ENCODE measurements at regions not wholly inside any gene's neighbourhood (a gene's known extent, or its start where the extent isn't known, plus 50 kb on each side); places are given as distances from the start of the nearest gene placed in this dataset.

GRCh38 chr11:91258876-91259275, 965.7 kb upstream of the FAT3 start:
- no peak for DNase-seq
- in situ Hi-C loops (cut with MboI; ENCODE audit: low pct_unique_long_range_greater_than_20kb, low sequenced_read_pairs), result no loop called here

GRCh38 chr11:91257667-91258066, 967.0 kb upstream of the FAT3 start:
- in situ Hi-C loops (cut with MboI; ENCODE audit: low pct_unique_long_range_greater_than_20kb, low sequenced_read_pairs), result no loop called here
- no peak for DNase-seq

- in situ Hi-C loops (cut with MboI; ENCODE audit: low pct_unique_long_range_greater_than_20kb, low sequenced_read_pairs), result no loop called here
These were observed 976.3 kb upstream of the FAT3 start for GRCh38 chr11:91248199-91248807.

GRCh38 chr11:91247009-91247735, 977.4 kb upstream of the FAT3 start:
- in situ Hi-C loops (cut with MboI; ENCODE audit: low pct_unique_long_range_greater_than_20kb, low sequenced_read_pairs), result no loop called here
- DNase-seq, result no peak

More at GRCh38 chr11:91248199-91248807, 976.3 kb upstream of the FAT3 start:
- DNase-seq, result peak; percentile 46

GRCh38 chr11:91244912-91245311, 979.7 kb upstream of the FAT3 start:
- in situ Hi-C loops (cut with MboI; ENCODE audit: low pct_unique_long_range_greater_than_20kb, low sequenced_read_pairs), result no loop called here
- DNase-seq, result no peak

DNA sequence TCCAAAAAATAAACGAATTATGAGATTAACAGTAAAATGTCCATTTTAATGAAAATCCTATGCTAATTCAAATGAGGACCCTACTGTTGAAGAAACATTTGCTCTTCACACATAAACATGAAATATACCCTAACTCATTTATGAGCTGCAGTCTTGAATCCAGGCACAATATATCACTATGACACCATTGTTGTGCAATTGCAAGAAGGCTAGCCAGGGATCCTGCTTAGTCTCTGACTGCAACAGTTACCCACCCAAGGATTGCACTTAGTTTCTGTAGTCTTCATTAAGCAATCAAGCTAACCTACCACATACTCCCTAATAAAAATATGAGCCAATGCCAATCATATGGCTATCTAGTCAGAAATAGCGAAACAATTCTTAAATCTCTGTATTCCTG, 981.0 kb upstream of the FAT3 start:
- no peak for DNase-seq
- in situ Hi-C loops (cut with MboI; ENCODE audit: low pct_unique_long_range_greater_than_20kb, low sequenced_read_pairs), result no loop called here

GRCh38 chr11:91243051-91243450, 981.6 kb upstream of the FAT3 start:
- in situ Hi-C loops (cut with MboI; ENCODE audit: low pct_unique_long_range_greater_than_20kb, low sequenced_read_pairs), result no loop called here
- DNase-seq, result no peak

- no peak for DNase-seq
These were observed 983.4 kb upstream of the FAT3 start for GRCh38 chr11:91241226-91241625.

GRCh38 chr11:91239359-91239758, 985.3 kb upstream of the FAT3 start:
- in situ Hi-C loops (cut with MboI; ENCODE audit: low pct_unique_long_range_greater_than_20kb, low sequenced_read_pairs), result no loop called here
- DNase-seq, result no peak

More at GRCh38 chr11:91241226-91241625, 983.4 kb upstream of the FAT3 start:
- in situ Hi-C loops (cut with MboI; ENCODE audit: low pct_unique_long_range_greater_than_20kb, low sequenced_read_pairs), result no loop called here

GRCh38 chr11:91231226-91231625, 993.4 kb upstream of the FAT3 start:
- DNase-seq, result no peak
- in situ Hi-C loops (cut with MboI; ENCODE audit: low pct_unique_long_range_greater_than_20kb, low sequenced_read_pairs), result no loop called here

GRCh38 chr11:91230647-91231046, 994.0 kb upstream of the FAT3 start:
- no peak for DNase-seq
- in situ Hi-C loops (cut with MboI; ENCODE audit: low pct_unique_long_range_greater_than_20kb, low sequenced_read_pairs), result no loop called here

DNA sequence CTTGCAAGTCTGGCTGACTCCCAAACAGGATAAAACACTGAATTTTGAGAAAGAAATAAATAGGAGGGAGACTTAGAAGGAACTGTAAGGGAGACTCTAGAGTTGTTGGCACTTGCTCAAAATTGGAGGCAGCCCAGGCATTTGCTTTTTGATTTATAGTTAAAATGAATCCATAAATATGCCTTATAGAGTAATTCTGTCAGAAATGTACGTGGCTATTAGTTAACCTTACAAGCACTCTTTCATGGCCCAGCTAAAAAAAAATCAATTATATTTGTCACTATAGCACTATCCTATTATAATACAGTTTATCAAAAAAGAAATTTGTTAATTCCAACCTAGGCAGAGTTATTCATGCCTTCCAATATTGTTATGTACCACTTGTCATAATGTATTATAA, 1000.0 kb upstream of the CHORDC1 start:
- no peak for DNase-seq
- in situ Hi-C loops (cut with MboI; ENCODE audit: low pct_unique_long_range_greater_than_20kb, low sequenced_read_pairs), result no loop called here

GRCh38 chr11:91220476-91221202, 997.8 kb upstream of the CHORDC1 start:
- DNase-seq, result no peak
- in situ Hi-C loops (cut with MboI; ENCODE audit: low pct_unique_long_range_greater_than_20kb, low sequenced_read_pairs), result no loop called here

DNA sequence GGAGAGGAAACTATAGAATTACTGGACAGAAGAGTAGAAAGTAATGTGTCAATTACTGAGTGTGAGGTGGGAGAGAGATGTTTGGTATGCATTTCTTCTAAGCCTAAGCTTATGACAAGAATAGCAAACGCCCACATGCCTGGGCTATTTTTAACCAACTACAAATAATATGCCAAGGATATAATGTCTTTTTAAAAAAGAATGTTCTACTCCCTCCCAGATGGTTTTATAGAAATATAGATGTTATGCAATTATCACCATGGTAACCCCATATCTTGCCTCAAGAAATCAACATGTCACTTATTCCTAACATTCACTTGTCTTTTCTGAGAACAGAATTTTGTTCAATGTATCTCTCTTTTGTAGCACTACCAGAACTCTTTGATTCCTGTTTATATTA, 996.7 kb upstream of the CHORDC1 start:
- DNase-seq, result no peak

GRCh38 chr11:91209751-91210150, 986.9 kb upstream of the CHORDC1 start:
- no peak for DNase-seq
- in situ Hi-C loops (cut with MboI; ENCODE audit: low pct_unique_long_range_greater_than_20kb, low sequenced_read_pairs), result no loop called here

More for the DNA sequence above, 996.7 kb upstream of the CHORDC1 start:
- in situ Hi-C loops (cut with MboI; ENCODE audit: low pct_unique_long_range_greater_than_20kb, low sequenced_read_pairs), result no loop called here

DNA sequence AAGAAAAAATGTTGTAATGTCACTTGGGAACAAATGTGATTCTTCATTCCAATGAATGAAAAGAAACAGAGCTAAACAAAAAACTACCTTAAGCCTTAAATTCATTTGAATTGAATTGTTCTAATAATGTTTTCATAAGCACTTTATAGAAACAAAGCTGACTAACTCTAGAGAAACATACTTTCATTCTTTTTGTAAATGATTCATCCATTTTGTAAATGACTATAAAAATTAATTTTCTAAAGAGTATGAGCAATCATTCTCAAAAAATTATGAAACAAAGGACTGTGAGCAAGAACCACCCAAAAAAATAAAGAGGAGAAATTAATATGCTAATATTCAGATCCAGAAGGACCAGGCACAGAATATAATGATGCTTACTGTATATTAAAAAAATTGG, 986.5 kb upstream of the CHORDC1 start:
- DNase-seq, result no peak
- in situ Hi-C loops (cut with MboI; ENCODE audit: low pct_unique_long_range_greater_than_20kb, low sequenced_read_pairs), result no loop called here

DNA sequence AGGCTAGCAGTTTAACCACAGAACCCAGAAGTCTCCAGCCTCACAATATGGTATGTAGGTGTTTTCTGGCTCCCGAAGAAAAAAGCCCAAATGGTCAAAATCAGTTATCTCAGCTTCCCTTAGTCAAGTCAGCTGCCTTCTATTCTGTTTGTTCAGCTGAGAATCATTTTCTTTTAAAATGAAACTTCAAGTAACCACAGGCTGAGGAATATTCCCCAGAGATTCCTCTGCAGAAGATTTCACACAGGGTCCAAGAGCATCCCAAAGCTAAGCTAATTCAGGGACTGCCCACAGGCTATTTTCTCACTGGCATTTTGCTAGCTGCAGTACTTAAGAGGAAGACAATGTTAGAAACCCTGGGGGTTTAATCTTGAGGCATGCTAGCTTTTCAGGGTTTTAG, 977.0 kb upstream of the CHORDC1 start:
- in situ Hi-C loops (cut with MboI; ENCODE audit: low pct_unique_long_range_greater_than_20kb, low sequenced_read_pairs), result no loop called here

GRCh38 chr11:91194546-91194945, 971.7 kb upstream of the CHORDC1 start:
- in situ Hi-C loops (cut with MboI; ENCODE audit: low pct_unique_long_range_greater_than_20kb, low sequenced_read_pairs), result no loop called here
- no peak for DNase-seq

More for the DNA sequence above, 977.0 kb upstream of the CHORDC1 start:
- DNase-seq, result no peak

DNA sequence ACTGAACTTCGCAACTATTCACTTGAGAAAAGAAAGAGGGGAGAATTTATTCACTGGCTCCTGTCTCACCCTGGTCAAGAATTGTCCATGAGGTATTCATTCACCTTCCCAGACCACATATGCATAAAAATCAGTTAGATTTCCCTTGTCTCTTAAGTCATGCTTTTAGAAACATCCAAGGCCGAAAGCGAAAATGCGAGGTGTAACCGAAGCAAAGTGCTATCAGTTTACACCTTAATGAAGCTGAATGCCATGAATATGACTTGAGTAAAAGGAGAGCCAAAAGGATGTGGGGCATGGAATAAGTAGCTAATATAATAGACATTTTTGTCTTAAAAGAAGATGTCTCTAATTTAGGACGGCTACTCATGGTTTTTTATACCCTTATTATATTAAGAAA, 965.6 kb upstream of the CHORDC1 start:
- no peak for DNase-seq
- in situ Hi-C loops (cut with MboI; ENCODE audit: low pct_unique_long_range_greater_than_20kb, low sequenced_read_pairs), result no loop called here

GRCh38 chr11:91187314-91187713, 964.5 kb upstream of the CHORDC1 start:
- in situ Hi-C loops (cut with MboI; ENCODE audit: low pct_unique_long_range_greater_than_20kb, low sequenced_read_pairs), result no loop called here

More at GRCh38 chr11:91187314-91187713, 964.5 kb upstream of the CHORDC1 start:
- DNase-seq, result no peak
